Esophagus squamous epithelium (tissue), 5 donors: ENCODE measurements at regions not wholly inside any gene's neighbourhood (a gene's known extent, or its start where the extent isn't known, plus 50 kb on each side); places are given as distances from the start of the nearest gene placed in this dataset.
"Not testable (repeated sequence)": the region's sequence is repeated elsewhere in the genome, so short reads cannot be mapped to it uniquely, and the experiment has no call there.

Experiments used
- DNase-seq: peaks from one replicate; lab custom pipeline; 2025; lab: John Stamatoyannopoulos, UW
- H3K27ac ChIP-seq, 4 donors: fragments of 200-600 bp; sonication (generic); one replicate each; pipeline ENCODE4 v1.5.1; 2016 to 2019; ENCODE audit warnings: mild to moderate bottlenecking in 1 of 4
- H3K27me3 ChIP-seq, 4 donors: fragments of 200-600 bp; sonication (generic); 1 replicate in 3 of 4; 2 replicates in 1 of 4; pipeline versions ENCODE4 v1.5.1 to v1.6.0; 2017 to 2021; ENCODE audit warnings: antibody characterized with exemption in 1 of 4
- H3K36me3 ChIP-seq, 3 donors: fragments of 200-600 bp; sonication (generic); one replicate each; pipeline ENCODE4 v1.5.1; 2016 to 2019
- H3K4me1 ChIP-seq, 3 donors: fragments of 200-600 bp; sonication (generic); one replicate each; pipeline ENCODE4 v1.5.1; 2017 to 2019
- H3K4me3 ChIP-seq, 4 donors: fragments of 200-600 bp; sonication (generic); 1 replicate in 3 of 4; 2 replicates in 1 of 4; pipeline ENCODE4 v1.5.1; 2016 to 2019; ENCODE audit warnings: mild to moderate bottlenecking in 2 of 4, moderate library complexity in 1 of 4
- H3K9me3 ChIP-seq, 3 donors: fragments of 200-600 bp; sonication (generic); one replicate each; pipeline ENCODE4 v1.5.1; 2016 to 2019
- CTCF ChIP-seq, 6 experiments: fragments of 450-650 bp in 4 of 6; fragments of 200-600 bp in 2 of 6; sonication (generic) in 2 of 6; IDR thresholded peaks; one replicate each; pipeline ENCODE4 v1.5.1; 2016 to 2019; ENCODE audit warnings: antibody characterized with exemption in 6 of 6, mild to moderate bottlenecking in 4 of 6, moderate library complexity in 4 of 6
- POLR2A ChIP-seq, 4 donors: fragments of 450-650 bp; IDR thresholded peaks; one replicate each; pipeline ENCODE4 v1.6.1; 2017; ENCODE audit warnings: antibody characterized with exemption in 4 of 4, mild to moderate bottlenecking in 4 of 4, moderate library complexity in 3 of 4
- WGBS, 2 donors: methylation state at CpG; one replicate each; pipeline ENCODE4 v1.1.5; 2018; 5-methylcytosine and 5-hydroxymethylcytosine counted together
- intact Hi-C: fragments of 100-400 bp; cut with DNase I; formaldehyde crosslinking; loops from one replicate; pipeline ENCODE4 v1.15.0; 2022
- donor health status: DM: yes; HTN: yes; CAD: no.

- Histone ChIP-seq H3K9me3 (peaks cover 0 to 7% (median 4%) of the 10 kb centered on the region in 3 donors), H3K36me3 (no peaks in the 10 kb centered on the region), H3K27me3 (no peaks in the 10 kb centered on the region), H3K4me1 (no peaks in the 10 kb centered on the region), H3K27ac (no peak overlapping the region), H3K4me3 (no peak overlapping the region)
- DNase-seq = no peak
- TF ChIP-seq POLR2A (IDR thresholded peaks at IDR 0.05) (no peak), CTCF (IDR thresholded peaks at IDR 0.05) (no peak)
- intact Hi-C loops = no loop called here
- WGBS, 2 donors = 70 to 75% methylated on average over 3 of the region's 3 CpGs
Measured at GRCh38 chr13:80529734-80530133, 188.8 kb upstream of the SPRY2 start.

GRCh38 chr13:80528733-80529132, 187.8 kb upstream of the SPRY2 start:
- Histone ChIP-seq H3K27ac (no peak overlapping the region), H3K9me3 (peaks cover 0 to 7% (median 4%) of the 10 kb centered on the region in 3 donors), H3K27me3 (no peaks in the 10 kb centered on the region), H3K4me3 (no peak overlapping the region), H3K4me1 (no peaks in the 10 kb centered on the region), H3K36me3 (no peaks in the 10 kb centered on the region)
- 94 to 97% methylated on average over 3 of the region's 3 CpGs for WGBS, 2 donors
- intact Hi-C loops = no loop called here
- DNase-seq = no peak
- no peak for TF ChIP-seq CTCF (IDR thresholded peaks at IDR 0.05)
- no peak for TF ChIP-seq POLR2A (IDR thresholded peaks at IDR 0.05)

GRCh38 chr13:80527400-80527799, 186.5 kb upstream of the SPRY2 start:
- Histone ChIP-seq H3K9me3 (peaks cover 0 to 7% (median 4%) of the 10 kb centered on the region in 3 donors), H3K27me3 (no peaks in the 10 kb centered on the region), H3K36me3 (no peaks in the 10 kb centered on the region), H3K4me3 (no peak overlapping the region), H3K27ac (no peak overlapping the region), H3K4me1 (no peaks in the 10 kb centered on the region)
- TF ChIP-seq CTCF (IDR thresholded peaks at IDR 0.05) (no peak), POLR2A (IDR thresholded peaks at IDR 0.05) (no peak)
- no peak for DNase-seq
- 86 to 88% methylated on average over 2 of the region's 2 CpGs for WGBS, 2 donors
- intact Hi-C loops = no loop called here

GRCh38 chr13:80524447-80525215, 183.7 kb upstream of the SPRY2 start:
- WGBS, 2 donors = 66 to 70% methylated on average over 4 of the region's 4 CpGs
- H3K27me3 ChIP-seq = no peaks in the 10 kb centered on the region
- no peaks in the 10 kb centered on the region for H3K4me1 ChIP-seq
- H3K9me3 ChIP-seq = no peaks in the 10 kb centered on the region
- no peak for DNase-seq
- H3K4me3 ChIP-seq = no peak overlapping the region
- intact Hi-C loops = no loop called here
- TF ChIP-seq POLR2A (IDR thresholded peaks at IDR 0.05) (no peak), CTCF (IDR thresholded peaks at IDR 0.05) (no peak)
- no peaks in the 10 kb centered on the region for H3K36me3 ChIP-seq
- H3K27ac ChIP-seq = no peak overlapping the region

GRCh38 chr13:80523134-80523533, 182.2 kb upstream of the SPRY2 start:
- intact Hi-C loops = no loop called here
- WGBS, 2 donors = 92 to 100% methylated on average over 1 of the region's 1 CpG
- Histone ChIP-seq H3K4me1 (no peaks in the 10 kb centered on the region), H3K9me3 (no peaks in the 10 kb centered on the region), H3K27ac (no peak overlapping the region), H3K36me3 (no peaks in the 10 kb centered on the region), H3K4me3 (no peak overlapping the region), H3K27me3 (peaks cover 0 to 3% (median 0%) of the 10 kb centered on the region in 4 donors)
- no peak for DNase-seq
- TF ChIP-seq CTCF (IDR thresholded peaks at IDR 0.05) (no peak), POLR2A (IDR thresholded peaks at IDR 0.05) (no peak)

GRCh38 chr13:80522463-80522862, 181.5 kb upstream of the SPRY2 start:
- H3K27ac ChIP-seq, DNase-seq, H3K4me1 ChIP-seq, H3K4me3 ChIP-seq, H3K36me3 ChIP-seq, intact Hi-C loops, H3K9me3 ChIP-seq: not testable (repeated sequence)
- H3K27me3 ChIP-seq = peaks cover 0 to 10% (median 0%) of the 10 kb centered on the region in 4 donors
- WGBS, 2 donors = 62 to 75% methylated on average over 1 of the region's 1 CpG
